Karpas-422 (cell line): ENCODE measurements at regions not wholly inside any gene's neighbourhood (a gene's known extent, or its start where the extent isn't known, plus 50 kb on each side); places are given as distances from the start of the nearest gene placed in this dataset.

ENCODE experiments used
- DNase-seq: peaks from one replicate; pipeline ENCODE4 v3.0.0-alpha.2; 2015
- H2AFZ ChIP-seq: fragments of 200-600 bp; sonication (generic); 2 replicates; pipeline ENCODE4 v1.6.1; 2014; ENCODE audit warnings: antibody characterized with exemption, low read length, mixed read lengths
- H3K27ac ChIP-seq: fragments of 200-600 bp; sonication (generic); 2 replicates; pipeline ENCODE4 v1.5.1; 2014; ENCODE audit warnings: mild to moderate bottlenecking, low read length, moderate library complexity
- H3K27me3 ChIP-seq: fragments of 200-600 bp; sonication (generic); 2 replicates; pipeline ENCODE4 v1.6.1; 2014; ENCODE audit warnings: low read length, mixed read lengths
- H3K36me3 ChIP-seq: fragments of 200-600 bp; sonication (generic); 2 replicates; pipeline ENCODE4 v1.6.1; 2014; ENCODE audit warnings: low read length, mixed read lengths; ENCODE audit not compliant: insufficient read depth
- H3K4me1 ChIP-seq: fragments of 200-600 bp; sonication (generic); 2 replicates; pipeline ENCODE4 v1.6.1; 2014; ENCODE audit warnings: mild to moderate bottlenecking, low read length, mixed read lengths
- H3K4me2 ChIP-seq: fragments of 200-600 bp; sonication (generic); 2 replicates; pipeline ENCODE4 v1.6.1; 2014; ENCODE audit warnings: low read length, low read depth, mild to moderate bottlenecking; ENCODE audit not compliant: poor library complexity, severe bottlenecking
- H3K4me3 ChIP-seq: fragments of 200-600 bp; sonication (generic); 2 replicates; pipeline ENCODE4 v1.5.1; 2014; ENCODE audit warnings: mild to moderate bottlenecking, antibody characterized with exemption, low read length, mixed read lengths
- H3K79me2 ChIP-seq: fragments of 200-600 bp; sonication (generic); 2 replicates; pipeline ENCODE4 v1.6.1; 2014; ENCODE audit warnings: mild to moderate bottlenecking, low read length, mixed read lengths
- H3K9ac ChIP-seq: fragments of 200-600 bp; sonication (generic); 2 replicates; pipeline ENCODE4 v1.6.0; 2014; ENCODE audit warnings: low read length
- H3K9me2 ChIP-seq: fragments of 200-600 bp; sonication (generic), shearing (Covaris generic); replicated peaks from 2 replicates; pipeline ENCODE4 v1.6.0; 2014; ENCODE audit warnings: mild to moderate bottlenecking, low read length, moderate library complexity; ENCODE audit not compliant: insufficient read depth
- H3K9me3 ChIP-seq: fragments of 300-700, 200-600 bp; sonication (generic); 2 replicates; pipeline ENCODE4 v1.6.1; 2014; ENCODE audit warnings: low read length, mixed read lengths
- H4K20me1 ChIP-seq: fragments of 200-600 bp; sonication (generic); 2 replicates; pipeline ENCODE4 v1.6.1; 2014; ENCODE audit warnings: mild to moderate bottlenecking, antibody characterized with exemption, low read length, low read depth; ENCODE audit not compliant: insufficient read depth

DNA sequence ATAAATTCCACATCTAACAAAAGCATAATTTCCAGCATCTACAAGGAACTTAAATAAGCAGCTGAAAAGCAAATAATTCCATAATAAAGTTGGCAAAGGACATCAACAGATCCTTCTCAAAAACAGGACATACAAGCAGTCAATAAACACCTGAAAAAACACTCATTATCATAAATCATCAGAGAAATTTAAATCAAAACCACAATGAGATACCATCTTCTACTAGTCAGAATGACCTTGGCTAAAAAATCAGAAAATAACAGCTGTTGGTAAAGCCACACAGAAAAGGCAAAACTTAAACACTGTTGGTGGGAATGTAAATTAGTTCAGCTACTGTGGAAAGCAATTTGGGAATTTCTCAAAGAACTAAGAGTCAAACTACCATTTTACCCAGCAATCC is 1371.1 kb upstream of the ACO1 start:
- Histone ChIP-seq H3K4me2 (no peak overlapping the region), H4K20me1 (no peaks in the 10 kb centered on the region), H3K4me1 (no peaks in the 10 kb centered on the region), H2AFZ (no peak overlapping the region), H3K9me3 (peaks cover 17% of the 10 kb centered on the region), H3K9me2 (no peaks in the 10 kb centered on the region), H3K9ac (no peak overlapping the region), H3K79me2 (no peaks in the 10 kb centered on the region), H3K27me3 (no peaks in the 10 kb centered on the region), H3K27ac (no peak overlapping the region), H3K36me3 (no peaks in the 10 kb centered on the region), H3K4me3 (no peak overlapping the region)
- no peak for DNase-seq

DNA sequence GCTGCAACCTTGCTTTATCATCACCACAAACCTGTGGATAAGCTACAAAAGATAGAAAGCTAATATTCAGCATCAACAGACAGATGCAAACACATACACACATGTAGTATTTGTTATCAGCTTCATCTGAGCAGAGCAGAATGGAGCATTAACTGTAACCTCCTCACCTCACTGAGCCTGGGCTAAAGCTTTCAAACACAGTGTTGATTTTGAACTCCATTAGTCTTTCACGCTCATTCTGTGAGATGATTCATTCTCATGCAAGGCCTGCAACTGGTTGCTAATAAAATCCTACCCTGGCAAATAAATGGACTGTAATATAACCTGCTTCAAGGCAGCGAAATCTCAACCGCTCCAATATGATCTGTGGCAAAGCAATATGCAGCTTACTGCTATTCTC is 1360.6 kb upstream of the ACO1 start:
- no peaks in the 10 kb centered on the region for H3K4me1 ChIP-seq
- H3K79me2 ChIP-seq = no peaks in the 10 kb centered on the region
- H2AFZ ChIP-seq = no peak overlapping the region

DNA sequence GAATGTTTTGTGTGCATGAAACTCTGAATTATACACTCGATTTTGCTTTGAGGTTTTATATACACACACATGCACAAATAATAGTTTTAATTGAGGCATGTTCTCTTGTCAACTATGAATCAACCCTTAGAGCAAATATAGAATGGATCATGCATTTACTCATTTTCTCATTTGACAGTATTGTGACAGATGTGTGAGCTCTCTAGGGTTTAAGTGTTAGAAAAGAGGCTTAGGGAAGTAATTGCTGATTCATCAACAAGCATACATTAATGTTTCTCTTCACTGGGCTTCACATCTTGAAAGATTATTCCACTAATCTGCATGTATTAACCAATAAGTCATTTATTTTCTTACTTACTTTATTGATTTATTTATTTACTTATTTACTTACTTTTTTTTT is 1356.8 kb upstream of the ACO1 start:
- no peaks in the 10 kb centered on the region for H3K79me2 ChIP-seq
- no peak overlapping the region for H3K27ac ChIP-seq
- H2AFZ ChIP-seq = no peak overlapping the region
- no peak overlapping the region for H3K4me3 ChIP-seq
- no peak overlapping the region for H3K4me2 ChIP-seq
- H3K4me1 ChIP-seq = no peaks in the 10 kb centered on the region
- no peaks in the 10 kb centered on the region for H3K27me3 ChIP-seq
- H4K20me1 ChIP-seq = no peaks in the 10 kb centered on the region
- DNase-seq = no peak
- peaks cover 14% of the 10 kb centered on the region; the same call in 1 of the 2 replicates for H3K9me3 ChIP-seq
- no peaks in the 10 kb centered on the region for H3K9me2 ChIP-seq
- no peaks in the 10 kb centered on the region for H3K36me3 ChIP-seq
- H3K9ac ChIP-seq = no peak overlapping the region

More for the DNA sequence above, 1360.6 kb upstream of the ACO1 start:
- Histone ChIP-seq H3K9ac (no peak overlapping the region), H3K36me3 (no peaks in the 10 kb centered on the region), H4K20me1 (no peaks in the 10 kb centered on the region), H3K9me2 (no peaks in the 10 kb centered on the region), H3K27me3 (no peaks in the 10 kb centered on the region), H3K27ac (no peak overlapping the region), H3K4me3 (no peak overlapping the region), H3K9me3 (peaks cover 8% of the 10 kb centered on the region), H3K4me2 (no peak overlapping the region)
- no peak for DNase-seq

GRCh38 chr9:31028137-31028536 is 1356.3 kb upstream of the ACO1 start:
- H3K9ac ChIP-seq = no peak overlapping the region
- H3K27me3 ChIP-seq = no peaks in the 10 kb centered on the region
- H3K36me3 ChIP-seq = no peaks in the 10 kb centered on the region
- DNase-seq = no peak
- no peaks in the 10 kb centered on the region for H3K79me2 ChIP-seq
- H2AFZ ChIP-seq = no peak overlapping the region
- H3K4me1 ChIP-seq = no peaks in the 10 kb centered on the region
- no peak overlapping the region for H3K4me3 ChIP-seq
- H4K20me1 ChIP-seq = no peaks in the 10 kb centered on the region
- H3K27ac ChIP-seq = no peak overlapping the region
- H3K9me2 ChIP-seq = no peaks in the 10 kb centered on the region
- H3K9me3 ChIP-seq = peaks cover 15% of the 10 kb centered on the region; the same call in 1 of the 2 replicates
- H3K4me2 ChIP-seq = no peak overlapping the region

DNA sequence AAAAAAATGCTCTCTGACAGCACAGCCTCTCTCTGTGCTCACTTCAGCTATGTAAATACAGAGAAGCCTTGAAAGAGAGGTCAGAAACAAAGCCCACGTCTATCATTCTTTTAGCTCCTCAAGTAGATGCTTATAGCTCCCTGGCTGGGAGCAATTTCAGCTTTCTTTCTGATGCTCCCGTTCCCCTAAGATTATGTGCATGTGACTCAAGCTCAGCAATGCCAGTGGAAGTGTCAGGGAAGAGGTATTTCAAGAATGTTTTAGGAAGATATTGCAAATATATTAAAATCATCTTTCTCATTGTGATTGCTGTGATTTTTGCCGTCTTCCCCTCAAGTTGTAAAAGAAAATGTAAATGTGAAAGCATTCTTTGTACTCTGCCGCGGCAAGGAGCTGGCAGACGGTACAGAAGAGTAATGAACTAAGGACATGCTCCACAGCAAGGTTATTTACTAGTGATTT is 1353.7 kb upstream of the ACO1 start:
- no peaks in the 10 kb centered on the region for H3K4me1 ChIP-seq
- H3K27ac ChIP-seq = no peak overlapping the region
- no peaks in the 10 kb centered on the region for H3K36me3 ChIP-seq
- no peak for DNase-seq
- no peak overlapping the region for H3K4me2 ChIP-seq
- H3K9me2 ChIP-seq = no peaks in the 10 kb centered on the region
- no peaks in the 10 kb centered on the region for H3K79me2 ChIP-seq
- no peak overlapping the region for H2AFZ ChIP-seq
- no peak overlapping the region for H3K9ac ChIP-seq
- H3K9me3 ChIP-seq = peaks cover 10% of the 10 kb centered on the region
- no peaks in the 10 kb centered on the region for H4K20me1 ChIP-seq
- no peak overlapping the region for H3K4me3 ChIP-seq
- no peaks in the 10 kb centered on the region for H3K27me3 ChIP-seq

DNA sequence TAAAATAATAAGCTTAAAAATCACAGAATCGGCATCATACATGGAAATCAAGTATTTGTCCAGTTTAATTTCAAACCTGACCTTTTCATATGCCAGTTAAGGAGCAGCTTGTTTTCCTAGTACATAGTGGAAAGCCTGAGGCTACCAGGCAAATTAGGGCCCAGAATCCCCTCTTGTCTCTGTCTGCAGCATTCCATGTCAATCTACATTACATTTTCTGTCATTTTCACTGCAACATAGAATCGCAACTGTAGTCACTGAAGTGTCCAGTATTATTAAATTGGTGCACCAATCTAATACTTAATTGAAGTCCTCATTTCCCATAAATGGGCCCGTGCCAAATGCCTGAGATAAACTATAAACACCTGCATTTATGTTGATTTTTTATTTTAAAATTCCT is 1352.2 kb upstream of the ACO1 start:
- no peaks in the 10 kb centered on the region for H3K27me3 ChIP-seq
- no peaks in the 10 kb centered on the region for H3K79me2 ChIP-seq
- H4K20me1 ChIP-seq = no peaks in the 10 kb centered on the region
- no peaks in the 10 kb centered on the region for H3K36me3 ChIP-seq
- no peak overlapping the region for H3K4me3 ChIP-seq
- H3K27ac ChIP-seq = no peak overlapping the region
- H3K4me1 ChIP-seq = no peaks in the 10 kb centered on the region
- no peak overlapping the region for H3K4me2 ChIP-seq
- no peak overlapping the region for H3K9ac ChIP-seq
- no peak for DNase-seq
- H3K9me2 ChIP-seq = no peaks in the 10 kb centered on the region
- no peak overlapping the region for H2AFZ ChIP-seq
- H3K9me3 ChIP-seq = peaks cover 12% of the 10 kb centered on the region

- H3K79me2 ChIP-seq = no peaks in the 10 kb centered on the region
- no peak overlapping the region for H2AFZ ChIP-seq
Observed at GRCh38 chr9:31034311-31034710, 1350.1 kb upstream of the ACO1 start.

DNA sequence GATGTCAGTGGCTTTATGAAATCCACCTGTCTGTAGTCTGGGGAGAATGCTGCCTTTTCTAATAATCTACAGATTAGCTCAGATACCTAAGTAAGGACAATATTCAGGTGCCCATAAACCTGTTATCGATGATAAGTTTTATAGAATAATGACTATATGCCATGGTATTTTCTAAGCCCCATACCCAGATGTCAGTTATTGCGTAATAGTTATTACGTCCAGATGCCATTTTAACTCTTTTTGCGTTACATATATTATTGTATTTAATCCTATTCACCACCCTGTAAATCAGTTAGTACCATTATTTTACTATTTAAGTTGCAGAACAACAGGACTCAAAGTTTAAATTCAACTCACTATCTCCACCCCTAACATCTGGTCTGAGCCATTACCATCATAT is 1343.9 kb upstream of the ACO1 start:
- no peaks in the 10 kb centered on the region for H3K36me3 ChIP-seq
- no peaks in the 10 kb centered on the region for H3K4me1 ChIP-seq
- DNase-seq = no peak

More at GRCh38 chr9:31034311-31034710, 1350.1 kb upstream of the ACO1 start:
- no peaks in the 10 kb centered on the region for H3K4me1 ChIP-seq
- no peaks in the 10 kb centered on the region for H3K27me3 ChIP-seq
- no peaks in the 10 kb centered on the region for H3K9me2 ChIP-seq
- no peak overlapping the region for H3K9ac ChIP-seq
- H3K9me3 ChIP-seq = peaks cover 15% of the 10 kb centered on the region
- H3K4me3 ChIP-seq = no peak overlapping the region
- no peak for DNase-seq
- H3K4me2 ChIP-seq = no peak overlapping the region
- no peak overlapping the region for H3K27ac ChIP-seq
- no peaks in the 10 kb centered on the region for H3K36me3 ChIP-seq
- no peaks in the 10 kb centered on the region for H4K20me1 ChIP-seq

DNA sequence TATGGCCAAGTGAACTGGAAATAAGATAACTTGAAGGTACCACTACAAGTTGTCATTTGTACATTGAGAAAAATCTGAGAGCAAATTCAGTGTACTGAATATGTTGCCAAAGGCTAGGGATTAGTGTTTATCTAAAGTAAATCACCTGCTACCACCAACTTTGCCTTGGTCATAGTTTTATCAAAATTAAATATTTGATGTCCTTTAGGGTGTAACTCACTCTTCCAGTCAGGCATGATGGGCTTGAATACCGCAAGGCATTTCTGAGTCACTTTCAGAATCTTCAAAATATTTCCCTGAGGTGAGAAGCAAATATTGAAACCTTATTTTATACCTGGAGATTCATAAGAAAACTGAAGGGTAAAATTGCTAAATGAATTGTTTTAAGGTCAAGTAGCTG is 1338.6 kb upstream of the ACO1 start:
- H3K9ac ChIP-seq = no peak overlapping the region
- H3K36me3 ChIP-seq = no peaks in the 10 kb centered on the region
- H3K9me3 ChIP-seq = peaks cover 12% of the 10 kb centered on the region
- no peaks in the 10 kb centered on the region for H3K4me1 ChIP-seq
- no peak overlapping the region for H3K4me3 ChIP-seq
- no peak overlapping the region for H2AFZ ChIP-seq
- no peak overlapping the region for H3K4me2 ChIP-seq
- H3K79me2 ChIP-seq = no peaks in the 10 kb centered on the region
- H3K9me2 ChIP-seq = no peaks in the 10 kb centered on the region
- H3K27ac ChIP-seq = no peak overlapping the region
- no peaks in the 10 kb centered on the region for H3K27me3 ChIP-seq
- no peak for DNase-seq
- no peaks in the 10 kb centered on the region for H4K20me1 ChIP-seq

More for the DNA sequence above, 1343.9 kb upstream of the ACO1 start:
- Histone ChIP-seq H3K79me2 (no peaks in the 10 kb centered on the region), H3K9me3 (peaks cover 19% of the 10 kb centered on the region), H3K27me3 (no peaks in the 10 kb centered on the region), H3K4me3 (no peak overlapping the region), H3K27ac (no peak overlapping the region), H3K4me2 (no peak overlapping the region), H3K9me2 (no peaks in the 10 kb centered on the region), H3K9ac (no peak overlapping the region), H2AFZ (no peak overlapping the region), H4K20me1 (no peaks in the 10 kb centered on the region)
